ENCODE measurements at regions not wholly inside any gene's neighbourhood (a gene's known extent, or its start where the extent isn't known, plus 50 kb on each side); places are given as distances from the start of the nearest gene placed in this dataset.

DNA sequence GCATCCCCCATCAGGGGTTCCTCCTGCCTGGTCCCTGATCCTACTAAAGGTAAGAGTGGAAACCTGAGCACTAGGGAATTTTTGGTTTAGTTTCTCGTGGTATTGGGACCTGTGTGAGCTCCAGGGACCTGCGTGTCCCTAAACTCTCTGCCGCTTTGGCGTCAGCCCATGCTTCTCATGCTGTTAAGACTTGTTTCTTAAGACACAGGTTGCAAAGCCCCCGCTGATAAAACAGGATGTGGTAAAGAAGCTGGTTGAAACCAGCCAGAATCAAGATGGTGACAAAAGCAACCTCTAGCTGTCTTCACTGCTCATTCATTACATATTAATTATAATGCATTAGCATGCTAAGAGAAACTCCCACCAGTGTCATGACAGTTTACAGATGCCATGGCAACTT is 64.6 kb downstream of the LYZL4 start:
- no peak overlapping the region for H3K4me3 ChIP-seq (replicated peaks in 1 of 2; ENCODE audit: low read depth in 2 of 2, low read length in 2 of 2)
- no peak for DNase-seq (ENCODE audit: low read depth in 2 of 2)
- TF ChIP-seq, protein P1, sequence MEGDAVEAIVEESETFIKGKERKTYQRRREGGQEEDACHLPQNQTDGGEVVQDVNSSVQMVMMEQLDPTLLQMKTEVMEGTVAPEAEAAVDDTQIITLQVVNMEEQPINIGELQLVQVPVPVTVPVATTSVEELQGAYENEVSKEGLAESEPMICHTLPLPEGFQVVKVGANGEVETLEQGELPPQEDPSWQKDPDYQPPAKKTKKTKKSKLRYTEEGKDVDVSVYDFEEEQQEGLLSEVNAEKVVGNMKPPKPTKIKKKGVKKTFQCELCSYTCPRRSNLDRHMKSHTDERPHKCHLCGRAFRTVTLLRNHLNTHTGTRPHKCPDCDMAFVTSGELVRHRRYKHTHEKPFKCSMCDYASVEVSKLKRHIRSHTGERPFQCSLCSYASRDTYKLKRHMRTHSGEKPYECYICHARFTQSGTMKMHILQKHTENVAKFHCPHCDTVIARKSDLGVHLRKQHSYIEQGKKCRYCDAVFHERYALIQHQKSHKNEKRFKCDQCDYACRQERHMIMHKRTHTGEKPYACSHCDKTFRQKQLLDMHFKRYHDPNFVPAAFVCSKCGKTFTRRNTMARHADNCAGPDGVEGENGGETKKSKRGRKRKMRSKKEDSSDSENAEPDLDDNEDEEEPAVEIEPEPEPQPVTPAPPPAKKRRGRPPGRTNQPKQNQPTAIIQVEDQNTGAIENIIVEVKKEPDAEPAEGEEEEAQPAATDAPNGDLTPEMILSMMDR (IDR thresholded peaks at IDR 0.05; ENCODE audit: low read depth, low read length) = no peak

GRCh38 chr3:42340466-42340865 is 69.9 kb downstream of the LYZL4 start:
- DNase-seq (ENCODE audit: low read depth in 2 of 2) = peak in 1 of 2 donors; percentile 29
- H3K4me3 ChIP-seq (replicated peaks in 1 of 2; ENCODE audit: low read depth in 2 of 2, low read length in 2 of 2) = no peak overlapping the region
- TF ChIP-seq, protein P1 (IDR thresholded peaks at IDR 0.05; ENCODE audit: low read depth, low read length) = no peak

- no peak overlapping the region for H3K4me3 ChIP-seq (replicated peaks in 1 of 2; ENCODE audit: low read depth in 2 of 2, low read length in 2 of 2)
- TF ChIP-seq, protein P1 (IDR thresholded peaks at IDR 0.05; ENCODE audit: low read depth, low read length) = no peak
- no peak for DNase-seq (ENCODE audit: low read depth in 2 of 2)
These were observed 71.1 kb downstream of the LYZL4 start for GRCh38 chr3:42339321-42339720.

DNA sequence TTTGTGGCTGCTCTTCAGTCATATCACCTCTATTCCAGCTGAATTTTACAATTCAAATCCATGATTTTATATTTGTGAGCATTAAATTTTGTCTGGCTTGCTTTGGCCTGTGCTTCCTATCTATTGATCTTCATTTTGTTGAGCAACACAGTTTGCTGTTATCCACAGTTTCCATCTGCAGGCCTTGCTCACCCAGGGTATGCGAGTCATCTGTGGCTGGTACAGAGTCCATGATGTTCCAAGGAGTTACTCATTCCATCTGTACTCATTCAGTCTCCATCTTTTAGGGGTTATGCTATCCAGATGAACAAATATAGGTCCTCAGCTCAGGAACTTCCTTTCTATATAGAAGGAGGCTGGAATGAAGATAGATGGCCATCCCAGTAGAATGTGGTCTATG is 70.1 kb upstream of the CCK start:
- DNase-seq (ENCODE audit: low read depth in 2 of 2) = peak in 1 of 2 donors; percentile 2
- TF ChIP-seq, protein P1 (IDR thresholded peaks at IDR 0.05; ENCODE audit: low read depth, low read length) = no peak
- H3K4me3 ChIP-seq (replicated peaks in 1 of 2; ENCODE audit: low read depth in 2 of 2, low read length in 2 of 2) = no peak overlapping the region

- DNase-seq (ENCODE audit: low read depth in 2 of 2) = no peak
- H3K4me3 ChIP-seq (replicated peaks in 1 of 2; ENCODE audit: low read depth in 2 of 2, low read length in 2 of 2) = no peak overlapping the region
- TF ChIP-seq, protein P1 (IDR thresholded peaks at IDR 0.05; ENCODE audit: low read depth, low read length) = no peak
These were observed 51.2 kb upstream of the CCK start for GRCh38 chr3:42317137-42317536.
